WTC11 (cell line): ENCODE measurements at regions not wholly inside any gene's neighbourhood (a gene's known extent, or its start where the extent isn't known, plus 50 kb on each side); places are given as distances from the start of the nearest gene placed in this dataset.

ENCODE experiments used
- ATAC-seq: fragments of 200-7000 bp; cut with Tn5 transposase; 2 replicates; pipeline ENCODE4 v1.10.0; 2021; ENCODE audit warnings: mild to moderate bottlenecking, moderate library complexity
- CTCF ChIA-PET: fragments of 300-600 bp; sonication (Branson Sonifier 250); formaldehyde crosslinking; loops from one replicate; lab custom pipeline; 2021; ENCODE audit warnings: antibody characterized with exemption; lab: Charles Lee
- POLR2A ChIA-PET: fragments of 350-600 bp; sonication (Branson Sonifier 250); formaldehyde crosslinking; loops from one replicate; lab custom pipeline; 2021; ENCODE audit warnings: antibody characterized with exemption; lab: Charles Lee
- DNase-seq: peaks from one replicate; pipeline ENCODE4 v3.0.0; 2021; ENCODE audit warnings: low spot score
- H3K27ac Mint-ChIP-seq: 2 replicates; pipeline ENCODE4 v1.8.0; 2021; ENCODE audit warnings: mixed read lengths
- H3K27me3 Mint-ChIP-seq: 2 replicates; pipeline ENCODE4 v1.8.0; 2021; ENCODE audit warnings: low read depth, mild to moderate bottlenecking, moderate library complexity, mixed read lengths
- H3K36me3 Mint-ChIP-seq: 2 replicates; pipeline ENCODE4 v1.8.0; 2021; ENCODE audit warnings: mixed read lengths
- H3K4me1 Mint-ChIP-seq: 2 replicates; pipeline ENCODE4 v1.8.0; 2022; ENCODE audit warnings: mixed read lengths
- H3K4me3 Mint-ChIP-seq: 2 replicates; pipeline ENCODE4 v1.8.0; 2021; ENCODE audit warnings: mild to moderate bottlenecking, moderate library complexity, mixed read lengths
- H3K9me3 Mint-ChIP-seq: 2 replicates; pipeline ENCODE4 v1.8.0; 2021; ENCODE audit warnings: mixed read lengths
- ATF6 ChIP-seq: sonication (generic); formaldehyde crosslinking; IDR thresholded peaks from 2 replicates; pipeline ENCODE4 v1.8.1; 2023; ENCODE audit warnings: mild to moderate bottlenecking, missing genetic modification reagents
- CREB1 ChIP-seq: sonication (generic); formaldehyde crosslinking; IDR thresholded peaks from 2 replicates; pipeline ENCODE4 v1.8.0; 2023; ENCODE audit warnings: mild to moderate bottlenecking, missing genetic modification reagents
- E2F4 ChIP-seq: sonication (generic); formaldehyde crosslinking; IDR thresholded peaks from 2 replicates; pipeline ENCODE4 v1.8.1; 2022; ENCODE audit warnings: low read depth, mild to moderate bottlenecking, moderate library complexity, missing genetic modification reagents, borderline replicate concordance
- ELF4 ChIP-seq: sonication (generic); formaldehyde crosslinking; IDR thresholded peaks from 2 replicates; pipeline ENCODE4 v1.8.1; 2022; ENCODE audit warnings: low read depth, mild to moderate bottlenecking, moderate library complexity, missing genetic modification reagents
- ERG ChIP-seq: fragments of 250-450 bp; sonication (Bioruptor Pico); IDR thresholded peaks from 2 replicates; pipeline ENCODE4 v1.8.0; 2021; ENCODE audit warnings: mild to moderate bottlenecking
- ESRRA ChIP-seq: sonication (generic); formaldehyde crosslinking; IDR thresholded peaks from 2 replicates; pipeline ENCODE4 v1.8.1; 2022; ENCODE audit warnings: mild to moderate bottlenecking, missing genetic modification reagents, borderline replicate concordance
- FOXK1 ChIP-seq: sonication (generic); formaldehyde crosslinking; IDR thresholded peaks from 2 replicates; pipeline ENCODE4 v1.8.0; 2022; ENCODE audit warnings: mild to moderate bottlenecking, moderate library complexity, missing genetic modification reagents
- FOXP4 ChIP-seq: sonication (generic); formaldehyde crosslinking; IDR thresholded peaks from 2 replicates; pipeline ENCODE4 v1.8.0; 2022; ENCODE audit warnings: mild to moderate bottlenecking, missing genetic modification reagents
- GRHL2 ChIP-seq: fragments of 250-450 bp; sonication (Bioruptor Pico); IDR thresholded peaks from 2 replicates; pipeline ENCODE4 v1.8.0; 2022; ENCODE audit warnings: mild to moderate bottlenecking, moderate library complexity; ENCODE audit not compliant: insufficient replicate concordance, severe bottlenecking
- NR3C1 ChIP-seq: sonication (generic); formaldehyde crosslinking; conservative IDR thresholded peaks from 2 replicates; pipeline ENCODE4 v1.8.1; 2023; ENCODE audit warnings: low read depth, mild to moderate bottlenecking, missing genetic modification reagents
- RELA ChIP-seq: sonication (generic); formaldehyde crosslinking; IDR thresholded peaks from 2 replicates; pipeline ENCODE4 v1.8.1; 2022; ENCODE audit warnings: missing genetic modification reagents, mild to moderate bottlenecking, borderline replicate concordance
- RORB ChIP-seq: fragments of 250-450 bp; sonication (Bioruptor Pico); IDR thresholded peaks from 2 replicates; pipeline ENCODE4 v1.9.0; 2021; ENCODE audit warnings: mild to moderate bottlenecking
- SP1 ChIP-seq: sonication (generic); formaldehyde crosslinking; conservative IDR thresholded peaks from 2 replicates; pipeline ENCODE4 v1.8.1; 2022; ENCODE audit warnings: missing genetic modification reagents
- TCF7 ChIP-seq: sonication (generic); formaldehyde crosslinking; IDR thresholded peaks from 2 replicates; pipeline ENCODE4 v1.8.0; 2022; ENCODE audit warnings: mild to moderate bottlenecking, low read depth, missing genetic modification reagents, moderate library complexity
- ZMAT4 ChIP-seq: fragments of 250-450 bp; sonication (Bioruptor Pico); IDR thresholded peaks from 2 replicates; pipeline ENCODE4 v1.9.0; 2021; ENCODE audit warnings: mild to moderate bottlenecking
- ZNF232 ChIP-seq: sonication (generic); formaldehyde crosslinking; IDR thresholded peaks from 2 replicates; pipeline ENCODE4 v1.8.0; 2022; ENCODE audit warnings: mild to moderate bottlenecking, missing genetic modification reagents
- ZNF317 ChIP-seq: sonication (generic); formaldehyde crosslinking; IDR thresholded peaks from 2 replicates; pipeline ENCODE4 v1.8.1; 2023; ENCODE audit warnings: low read depth, mild to moderate bottlenecking, moderate library complexity, missing genetic modification reagents, borderline replicate concordance
- ZNF396 ChIP-seq: fragments of 250-450 bp; sonication (Bioruptor Pico); IDR thresholded peaks from 2 replicates; pipeline ENCODE4 v1.8.0; 2021; ENCODE audit warnings: mild to moderate bottlenecking, moderate library complexity, borderline replicate concordance
- ZNF416 ChIP-seq: fragments of 250-450 bp; sonication (Bioruptor Pico); IDR thresholded peaks from 2 replicates; pipeline ENCODE4 v1.9.0; 2021; ENCODE audit warnings: mild to moderate bottlenecking, inconsistent platforms
- TF ChIP-seq, protein P1 (sequence below): sonication (generic); formaldehyde crosslinking; IDR thresholded peaks from 2 replicates; pipeline ENCODE4 v1.8.1; 2022; ENCODE audit warnings: mild to moderate bottlenecking, missing genetic modification reagents, moderate library complexity, borderline replicate concordance
- TF ChIP-seq, protein P2 (sequence below): sonication (generic); formaldehyde crosslinking; IDR thresholded peaks from 2 replicates; pipeline ENCODE4 v1.8.1; 2023; ENCODE audit warnings: mild to moderate bottlenecking, missing genetic modification reagents, moderate library complexity

DNA sequence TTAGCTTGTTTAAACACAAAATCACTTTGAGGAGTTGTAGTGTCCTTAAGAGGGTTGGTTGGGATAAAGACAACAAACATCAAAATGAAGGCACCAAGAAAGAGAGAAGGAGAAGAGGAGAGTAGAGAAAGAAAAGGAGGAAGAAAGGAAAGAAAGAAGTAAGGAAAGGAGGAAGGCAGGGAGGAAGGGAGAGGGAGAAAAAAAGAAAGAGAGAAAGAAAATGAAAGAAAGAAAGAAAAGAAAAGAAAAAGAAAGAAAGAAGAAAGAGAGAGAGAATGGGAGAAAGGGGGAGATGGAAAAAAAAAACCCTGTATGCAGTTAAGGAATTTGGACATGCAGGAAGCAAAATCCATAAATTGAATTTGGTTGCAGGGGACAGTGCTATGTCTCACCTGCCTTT, 635.4 kb upstream of the FZD8 start (continued):
- TF ChIP-seq ESRRA (CRISPR knock-in tag): no peak
- TF ChIP-seq CREB1 (CRISPR knock-in tag): no peak
- TF ChIP-seq TCF7 (CRISPR knock-in tag): no peak

- H3K36me3 Mint-ChIP-seq: peaks cover 12% of the 10 kb centered on the region
- H3K27ac Mint-ChIP-seq: no peak overlapping the region
- POLR2A ChIA-PET: no interaction called here
- CTCF ChIA-PET: no interaction called here
- H3K9me3 Mint-ChIP-seq: peaks cover 25% of the 10 kb centered on the region
- TF ChIP-seq ZMAT4 (CRISPR knock-in tag) (no peak), ZNF396 (CRISPR knock-in tag) (no peak), ZNF317 (CRISPR knock-in tag) (no peak), RORB (CRISPR knock-in tag) (no peak), SP1 (CRISPR knock-in tag) (no peak), ERG (no peak), NR3C1 (no peak), ELF4 (CRISPR knock-in tag) (no peak), CREB1 (CRISPR knock-in tag) (no peak), GRHL2 (no peak), FOXP4 (CRISPR knock-in tag) (no peak), ZNF232 (CRISPR knock-in tag) (no peak), FOXK1 (no peak)
- H3K27me3 Mint-ChIP-seq: no peaks in the 10 kb centered on the region
- DNase-seq (no peak), ATAC-seq (no peak)
- H3K4me3 Mint-ChIP-seq: no peak overlapping the region
- H3K4me1 Mint-ChIP-seq: peaks cover 6% of the 10 kb centered on the region
These were observed 629.7 kb upstream of the FZD8 start for GRCh38 chr10:36271627-36272340.

DNA sequence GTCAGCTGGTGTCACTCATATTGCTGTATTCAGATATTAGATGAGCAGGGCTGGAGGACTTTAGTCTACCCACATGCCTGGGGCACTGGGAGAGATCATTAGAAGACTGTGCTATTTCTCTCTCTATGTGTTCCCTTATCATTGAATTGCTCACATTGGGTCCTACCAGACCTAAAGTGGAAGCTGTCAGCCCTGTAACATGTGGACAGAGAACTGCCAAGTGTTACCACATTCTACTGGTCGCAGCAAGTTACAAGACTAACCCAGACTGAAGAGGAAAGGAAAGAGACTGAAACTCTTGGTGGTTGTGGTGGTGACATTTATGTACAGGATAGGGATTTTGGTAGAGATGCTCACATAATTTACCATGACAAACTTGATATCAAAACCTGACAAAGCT, 627.1 kb upstream of the FZD8 start:
- H3K9me3 Mint-ChIP-seq: 0 out of 2 replicates have a peak, but pooled peaks cover 2% of the 10 kb centered on the region
- H3K36me3 Mint-ChIP-seq: no peaks in the 10 kb centered on the region
- no peaks in the 10 kb centered on the region for H3K27me3 Mint-ChIP-seq
- ChIA-PET CTCF (no interaction called here), POLR2A (no interaction called here)
- H3K4me1 Mint-ChIP-seq: peaks cover 6% of the 10 kb centered on the region
- no peak overlapping the region for H3K4me3 Mint-ChIP-seq
- no peak overlapping the region for H3K27ac Mint-ChIP-seq
- ATAC-seq (no peak), DNase-seq (no peak)
- TF ChIP-seq, protein P1, sequence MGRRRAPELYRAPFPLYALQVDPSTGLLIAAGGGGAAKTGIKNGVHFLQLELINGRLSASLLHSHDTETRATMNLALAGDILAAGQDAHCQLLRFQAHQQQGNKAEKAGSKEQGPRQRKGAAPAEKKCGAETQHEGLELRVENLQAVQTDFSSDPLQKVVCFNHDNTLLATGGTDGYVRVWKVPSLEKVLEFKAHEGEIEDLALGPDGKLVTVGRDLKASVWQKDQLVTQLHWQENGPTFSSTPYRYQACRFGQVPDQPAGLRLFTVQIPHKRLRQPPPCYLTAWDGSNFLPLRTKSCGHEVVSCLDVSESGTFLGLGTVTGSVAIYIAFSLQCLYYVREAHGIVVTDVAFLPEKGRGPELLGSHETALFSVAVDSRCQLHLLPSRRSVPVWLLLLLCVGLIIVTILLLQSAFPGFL (CRISPR knock-in tag): no peak
- TF ChIP-seq, protein P2, sequence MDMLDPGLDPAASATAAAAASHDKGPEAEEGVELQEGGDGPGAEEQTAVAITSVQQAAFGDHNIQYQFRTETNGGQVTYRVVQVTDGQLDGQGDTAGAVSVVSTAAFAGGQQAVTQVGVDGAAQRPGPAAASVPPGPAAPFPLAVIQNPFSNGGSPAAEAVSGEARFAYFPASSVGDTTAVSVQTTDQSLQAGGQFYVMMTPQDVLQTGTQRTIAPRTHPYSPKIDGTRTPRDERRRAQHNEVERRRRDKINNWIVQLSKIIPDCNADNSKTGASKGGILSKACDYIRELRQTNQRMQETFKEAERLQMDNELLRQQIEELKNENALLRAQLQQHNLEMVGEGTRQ (CRISPR knock-in tag): no peak
- TF ChIP-seq GRHL2 (no peak), ATF6 (CRISPR knock-in tag) (no peak), RELA (no peak), ZNF416 (no peak), E2F4 (no peak)
